ENCODE measurements at regions not wholly inside any gene's neighbourhood (a gene's known extent, or its start where the extent isn't known, plus 50 kb on each side); places are given as distances from the start of the nearest gene placed in this dataset.

DNA sequence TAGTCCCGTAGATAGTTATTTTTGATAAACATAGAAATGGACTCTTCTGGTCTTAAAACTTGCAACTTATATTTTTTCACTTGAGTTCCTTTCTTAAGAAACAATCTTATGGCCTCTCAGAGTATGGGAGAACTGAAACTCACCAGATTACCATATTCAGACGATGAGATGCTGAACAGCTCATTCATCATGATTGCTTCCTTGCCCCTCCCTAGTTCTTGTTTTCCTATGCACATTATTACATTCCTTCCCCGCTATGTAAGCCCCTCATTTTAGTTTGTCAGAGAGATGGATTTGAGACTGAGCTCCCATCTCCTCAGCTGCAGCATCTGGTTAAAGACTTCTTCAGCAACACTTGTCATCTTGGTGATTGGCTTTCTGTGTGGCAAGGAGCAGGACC, 158.5 kb downstream of the SLITRK6 start:
- TF ChIP-seq, protein P1, sequence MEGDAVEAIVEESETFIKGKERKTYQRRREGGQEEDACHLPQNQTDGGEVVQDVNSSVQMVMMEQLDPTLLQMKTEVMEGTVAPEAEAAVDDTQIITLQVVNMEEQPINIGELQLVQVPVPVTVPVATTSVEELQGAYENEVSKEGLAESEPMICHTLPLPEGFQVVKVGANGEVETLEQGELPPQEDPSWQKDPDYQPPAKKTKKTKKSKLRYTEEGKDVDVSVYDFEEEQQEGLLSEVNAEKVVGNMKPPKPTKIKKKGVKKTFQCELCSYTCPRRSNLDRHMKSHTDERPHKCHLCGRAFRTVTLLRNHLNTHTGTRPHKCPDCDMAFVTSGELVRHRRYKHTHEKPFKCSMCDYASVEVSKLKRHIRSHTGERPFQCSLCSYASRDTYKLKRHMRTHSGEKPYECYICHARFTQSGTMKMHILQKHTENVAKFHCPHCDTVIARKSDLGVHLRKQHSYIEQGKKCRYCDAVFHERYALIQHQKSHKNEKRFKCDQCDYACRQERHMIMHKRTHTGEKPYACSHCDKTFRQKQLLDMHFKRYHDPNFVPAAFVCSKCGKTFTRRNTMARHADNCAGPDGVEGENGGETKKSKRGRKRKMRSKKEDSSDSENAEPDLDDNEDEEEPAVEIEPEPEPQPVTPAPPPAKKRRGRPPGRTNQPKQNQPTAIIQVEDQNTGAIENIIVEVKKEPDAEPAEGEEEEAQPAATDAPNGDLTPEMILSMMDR (IDR thresholded peaks at IDR 0.05) = no peak
- no peak for TF ChIP-seq POLR2A (IDR thresholded peaks at IDR 0.05)

Data from adrenal gland (tissue), 5 donors.